Prostate gland (tissue), 2 donors: ENCODE measurements at regions not wholly inside any gene's neighbourhood (a gene's known extent, or its start where the extent isn't known, plus 50 kb on each side); places are given as distances from the start of the nearest gene placed in this dataset.

Experiments
- CTCF ChIP-seq, 4 experiments: fragments of 200-600 bp in 2 of 4; fragments of 450-650 bp in 2 of 4; sonication (generic) in 2 of 4; IDR thresholded peaks; 1 replicate in 3 of 4; 2 replicates in 1 of 4; pipeline ENCODE4 v1.5.1; 2016 to 2019; ENCODE audit warnings: antibody characterized with exemption in 4 of 4, mild to moderate bottlenecking in 2 of 4, moderate library complexity in 2 of 4
- POLR2A ChIP-seq: fragments of 450-650 bp; IDR thresholded peaks from one replicate; pipeline ENCODE4 v1.6.1; 2016; ENCODE audit warnings: antibody characterized with exemption, mild to moderate bottlenecking
- POLR2AphosphoS5 ChIP-seq: sonication (generic); formaldehyde crosslinking; IDR thresholded peaks from one replicate; pipeline ENCODE4 v1.6.1; 2017; ENCODE audit warnings: antibody characterized with exemption

GRCh38 chr10:31253237-31253636, 65.8 kb upstream of the ZEB1 start:
- TF ChIP-seq CTCF (IDR thresholded peaks at IDR 0.05) = no peak
- TF ChIP-seq POLR2AphosphoS5 = no peak
- TF ChIP-seq POLR2A = no peak
